T-helper 2 cell treated with Interferon-gamma antibody and Interleukin-4, amounts not matched to agents 5 μg/mL and 100 μg/mL, for 36 hours (primary cell): ENCODE measurements at regions not wholly inside any gene's neighbourhood (a gene's known extent, or its start where the extent isn't known, plus 50 kb on each side); places are given as distances from the start of the nearest gene placed in this dataset.

Experiments
- DNase-seq: peaks from one replicate; pipeline ENCODE4 v3.0.0; 2021; ENCODE audit warnings: low spot score
- H3K27ac Mint-ChIP-seq: one replicate; pipeline ENCODE4 v1.8.0; 2021; ENCODE audit warnings: mild to moderate bottlenecking, mixed read lengths
- H3K27me3 Mint-ChIP-seq: one replicate; pipeline ENCODE4 v1.8.0; 2021; ENCODE audit warnings: low read depth, mixed read lengths
- H3K36me3 Mint-ChIP-seq: one replicate; pipeline ENCODE4 v1.8.0; 2021; ENCODE audit warnings: low read depth, mixed read lengths
- H3K4me1 Mint-ChIP-seq: one replicate; pipeline ENCODE4 v1.8.0; 2021; ENCODE audit warnings: low read depth, mixed read lengths
- H3K4me3 Mint-ChIP-seq: one replicate; pipeline ENCODE4 v1.8.0; 2022; ENCODE audit warnings: mild to moderate bottlenecking, moderate library complexity, mixed read lengths
- H3K9me3 Mint-ChIP-seq: one replicate; pipeline ENCODE4 v1.8.0; 2021; ENCODE audit warnings: mixed read lengths

GRCh38 chr18:24988253-24988840, 363.6 kb downstream of the ZNF521 start:
- Mint-ChIP-seq H3K4me1 (no peaks in the 10 kb centered on the region), H3K27me3 (no peaks in the 10 kb centered on the region), H3K27ac (no peak overlapping the region), H3K4me3 (no peak overlapping the region), H3K36me3 (no peaks in the 10 kb centered on the region), H3K9me3 (no peaks in the 10 kb centered on the region)
- no peak for DNase-seq

GRCh38 chr18:24989760-24990593, 362.0 kb downstream of the ZNF521 start:
- no peaks in the 10 kb centered on the region for H3K9me3 Mint-ChIP-seq
- H3K4me3 Mint-ChIP-seq: no peak overlapping the region
- H3K27me3 Mint-ChIP-seq: no peaks in the 10 kb centered on the region
- H3K27ac Mint-ChIP-seq: no peak overlapping the region
- no peak for DNase-seq
- H3K36me3 Mint-ChIP-seq: no peaks in the 10 kb centered on the region
- H3K4me1 Mint-ChIP-seq: no peaks in the 10 kb centered on the region

GRCh38 chr18:24990671-24991134, 361.3 kb downstream of the ZNF521 start:
- H3K27me3 Mint-ChIP-seq: no peaks in the 10 kb centered on the region
- no peak overlapping the region for H3K4me3 Mint-ChIP-seq
- no peaks in the 10 kb centered on the region for H3K36me3 Mint-ChIP-seq
- no peaks in the 10 kb centered on the region for H3K9me3 Mint-ChIP-seq
- DNase-seq: no peak
- H3K27ac Mint-ChIP-seq: no peak overlapping the region
- H3K4me1 Mint-ChIP-seq: no peaks in the 10 kb centered on the region

GRCh38 chr18:24991141-24992060, 360.6 kb downstream of the ZNF521 start:
- no peak for DNase-seq
- Mint-ChIP-seq H3K27ac (no peak overlapping the region), H3K27me3 (no peaks in the 10 kb centered on the region), H3K9me3 (no peaks in the 10 kb centered on the region), H3K4me3 (no peak overlapping the region), H3K4me1 (no peaks in the 10 kb centered on the region), H3K36me3 (no peaks in the 10 kb centered on the region)

GRCh38 chr18:24992491-24992890, 359.5 kb downstream of the ZNF521 start:
- H3K4me1 Mint-ChIP-seq: no peaks in the 10 kb centered on the region
- H3K36me3 Mint-ChIP-seq: no peaks in the 10 kb centered on the region
- no peak for DNase-seq
- no peak overlapping the region for H3K4me3 Mint-ChIP-seq
- no peaks in the 10 kb centered on the region for H3K27me3 Mint-ChIP-seq
- H3K27ac Mint-ChIP-seq: no peak overlapping the region
- H3K9me3 Mint-ChIP-seq: no peaks in the 10 kb centered on the region

- Mint-ChIP-seq H3K4me3 (no peak overlapping the region), H3K27ac (no peak overlapping the region), H3K4me1 (no peaks in the 10 kb centered on the region), H3K27me3 (no peaks in the 10 kb centered on the region), H3K9me3 (no peaks in the 10 kb centered on the region), H3K36me3 (no peaks in the 10 kb centered on the region)
- no peak for DNase-seq
Observed at GRCh38 chr18:24993628-24994027, 358.3 kb downstream of the ZNF521 start.

GRCh38 chr18:24995056-24995455, 356.9 kb downstream of the ZNF521 start:
- no peak overlapping the region for H3K27ac Mint-ChIP-seq
- no peak for DNase-seq

GRCh38 chr18:24995755-24996154, 356.2 kb downstream of the ZNF521 start:
- Mint-ChIP-seq H3K27ac (no peak overlapping the region), H3K36me3 (no peaks in the 10 kb centered on the region), H3K4me3 (no peak overlapping the region), H3K27me3 (no peaks in the 10 kb centered on the region), H3K4me1 (no peaks in the 10 kb centered on the region), H3K9me3 (peaks cover 9% of the 10 kb centered on the region)
- no peak for DNase-seq

More at GRCh38 chr18:24995056-24995455, 356.9 kb downstream of the ZNF521 start:
- no peak overlapping the region for H3K4me3 Mint-ChIP-seq
- no peaks in the 10 kb centered on the region for H3K27me3 Mint-ChIP-seq
- H3K4me1 Mint-ChIP-seq: no peaks in the 10 kb centered on the region
- H3K9me3 Mint-ChIP-seq: peaks cover 8% of the 10 kb centered on the region
- H3K36me3 Mint-ChIP-seq: no peaks in the 10 kb centered on the region

- Mint-ChIP-seq H3K4me3 (no peak overlapping the region), H3K36me3 (no peaks in the 10 kb centered on the region), H3K9me3 (peaks cover 9% of the 10 kb centered on the region), H3K27ac (no peak overlapping the region), H3K4me1 (no peaks in the 10 kb centered on the region), H3K27me3 (no peaks in the 10 kb centered on the region)
- DNase-seq: no peak
Observed at GRCh38 chr18:24999650-25000267, 352.2 kb downstream of the ZNF521 start.

GRCh38 chr18:25001803-25002202, 350.2 kb downstream of the ZNF521 start:
- no peak overlapping the region for H3K27ac Mint-ChIP-seq
- H3K36me3 Mint-ChIP-seq: no peaks in the 10 kb centered on the region
- no peaks in the 10 kb centered on the region for H3K4me1 Mint-ChIP-seq
- no peaks in the 10 kb centered on the region for H3K27me3 Mint-ChIP-seq
- H3K9me3 Mint-ChIP-seq: peaks cover 9% of the 10 kb centered on the region
- DNase-seq: no peak
- H3K4me3 Mint-ChIP-seq: no peak overlapping the region

GRCh38 chr18:25005541-25006403, 346.2 kb downstream of the ZNF521 start:
- DNase-seq: no peak
- no peaks in the 10 kb centered on the region for H3K9me3 Mint-ChIP-seq
- no peaks in the 10 kb centered on the region for H3K36me3 Mint-ChIP-seq
- H3K27ac Mint-ChIP-seq: no peak overlapping the region
- no peaks in the 10 kb centered on the region for H3K4me1 Mint-ChIP-seq
- no peak overlapping the region for H3K4me3 Mint-ChIP-seq
- no peaks in the 10 kb centered on the region for H3K27me3 Mint-ChIP-seq

GRCh38 chr18:25010623-25011374, 341.2 kb downstream of the ZNF521 start:
- Mint-ChIP-seq H3K27ac (no peak overlapping the region), H3K36me3 (no peaks in the 10 kb centered on the region), H3K9me3 (peaks cover 3% of the 10 kb centered on the region), H3K4me1 (no peaks in the 10 kb centered on the region), H3K4me3 (no peak overlapping the region), H3K27me3 (no peaks in the 10 kb centered on the region)
- no peak for DNase-seq
